ENCODE measurements at regions not wholly inside any gene's neighbourhood (a gene's known extent, or its start where the extent isn't known, plus 50 kb on each side); places are given as distances from the start of the nearest gene placed in this dataset.
"Not testable (repeated sequence)": the region's sequence is repeated elsewhere in the genome, so short reads cannot be mapped to it uniquely, and the experiment has no call there.

GRCh38 chr1:241447031-241447644 lies 72.4 kb downstream of the FH start:
- DNase-seq (ENCODE audit: low spot score): no peak

DNA sequence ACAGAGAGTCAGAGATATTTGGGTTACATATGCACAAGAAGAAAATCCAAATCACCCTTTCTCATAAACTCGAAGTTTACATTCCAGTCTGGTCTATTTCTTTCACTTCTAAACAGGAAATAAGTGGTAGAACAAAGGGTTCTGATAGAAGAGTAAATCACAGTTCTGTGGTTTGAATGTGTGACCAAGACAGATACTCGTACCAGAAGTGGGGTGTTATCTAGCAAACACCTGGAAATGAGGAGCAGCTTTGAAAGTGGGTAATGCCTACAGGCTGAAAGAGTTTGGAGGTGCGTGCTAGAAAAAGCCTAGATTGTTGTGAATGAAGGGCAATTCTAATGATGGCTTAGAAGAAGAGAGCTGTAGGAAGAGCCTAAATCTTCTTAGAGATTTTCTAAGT lies 74.7 kb downstream of the FH start:
- no peak for DNase-seq (ENCODE audit: low spot score)

DNA sequence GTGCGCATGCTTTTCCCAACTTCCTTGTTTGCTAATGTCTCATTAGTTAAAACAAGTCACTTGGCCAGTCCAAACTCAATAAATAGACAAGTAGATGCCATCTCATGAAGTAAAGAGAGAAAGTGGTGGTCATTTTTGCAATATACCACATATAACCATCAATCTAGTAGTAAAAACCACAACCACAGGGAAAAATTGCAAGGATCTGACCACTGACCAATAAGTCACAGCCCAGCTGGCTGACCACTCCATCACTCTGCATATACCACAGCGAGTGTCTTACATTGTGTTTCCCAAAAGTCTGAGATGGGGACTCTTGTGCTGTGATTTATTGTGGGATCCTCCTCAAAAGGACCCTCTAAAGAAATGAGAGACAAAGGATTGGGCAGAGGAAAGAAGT lies 76.0 kb downstream of the FH start:
- no peak for DNase-seq (ENCODE audit: low spot score)

DNA sequence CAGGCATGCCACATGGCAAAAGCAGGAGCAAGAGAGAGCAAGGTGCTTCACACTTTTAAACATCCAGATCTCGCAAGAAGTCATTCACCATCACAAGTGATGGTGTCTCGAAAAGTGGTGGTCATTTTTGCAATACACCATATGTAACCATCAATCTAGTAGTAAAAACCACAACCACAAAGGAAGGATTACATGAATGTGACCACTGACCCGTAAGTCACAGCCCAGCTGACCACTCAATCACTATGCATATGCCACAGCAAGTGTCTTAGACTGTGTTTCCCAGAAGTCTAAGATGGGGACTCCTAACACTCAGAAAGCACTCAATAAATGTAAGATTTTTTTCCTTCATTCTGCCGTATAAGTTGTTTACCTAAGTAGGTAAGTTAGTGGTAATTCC lies 76.9 kb downstream of the FH start:
- no peak for DNase-seq (ENCODE audit: low spot score)

- no peak for DNase-seq (ENCODE audit: low spot score)
Observed at GRCh38 chr1:241440904-241441303, 78.7 kb downstream of the FH start.

DNA sequence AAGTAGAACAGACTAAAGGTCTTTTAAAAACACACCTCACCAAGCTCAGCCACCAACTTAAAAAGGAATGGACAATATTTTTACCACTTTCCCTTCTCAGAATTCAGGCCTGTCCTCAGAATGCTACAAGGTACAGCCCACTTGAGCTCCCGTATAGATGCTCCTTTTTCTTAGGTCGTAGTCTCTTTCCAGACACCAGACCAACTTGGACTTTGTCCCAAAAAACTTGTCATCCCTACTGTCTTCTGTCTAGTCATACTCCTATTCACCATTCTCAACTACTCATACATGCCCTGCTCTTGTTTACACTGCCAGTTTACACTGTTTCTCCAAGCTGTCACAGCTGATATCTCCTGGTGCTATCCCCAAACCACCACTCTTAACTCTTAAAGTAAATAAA lies 80.9 kb downstream of the FH start:
- not testable (repeated sequence) for DNase-seq (ENCODE audit: low spot score)

GRCh38 chr1:241432241-241432640 lies 75.2 kb upstream of the RGS7 start:
- DNase-seq (ENCODE audit: low spot score): no peak

DNA sequence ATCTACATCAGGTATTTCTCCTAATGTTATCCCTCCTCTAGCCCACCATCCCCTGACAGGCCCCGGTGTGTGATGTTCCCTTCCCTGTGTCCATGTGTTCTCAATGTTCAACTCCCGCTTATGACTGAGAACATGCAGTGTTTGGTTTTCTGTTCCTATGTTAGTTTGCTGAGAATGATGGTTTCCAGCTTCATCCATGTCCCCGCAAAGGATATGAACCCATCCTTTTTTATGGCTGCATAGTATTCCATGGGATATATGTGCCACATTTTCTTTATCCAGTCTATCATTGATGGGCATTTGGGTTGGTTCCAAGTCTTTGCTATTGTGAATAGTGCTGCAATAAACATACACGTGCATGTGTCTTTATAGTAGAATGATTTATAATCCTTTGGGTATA lies 68.1 kb upstream of the RGS7 start:
- not testable (repeated sequence) for DNase-seq (ENCODE audit: low spot score)

GRCh38 chr1:241424480-241424971 lies 67.5 kb upstream of the RGS7 start:
- no peak for DNase-seq (ENCODE audit: low spot score)

GRCh38 chr1:241423541-241424479 lies 66.8 kb upstream of the RGS7 start:
- peak; percentile 10 for DNase-seq (ENCODE audit: low spot score)

GRCh38 chr1:241422470-241422869 lies 65.5 kb upstream of the RGS7 start:
- no peak for DNase-seq (ENCODE audit: low spot score)

DNA sequence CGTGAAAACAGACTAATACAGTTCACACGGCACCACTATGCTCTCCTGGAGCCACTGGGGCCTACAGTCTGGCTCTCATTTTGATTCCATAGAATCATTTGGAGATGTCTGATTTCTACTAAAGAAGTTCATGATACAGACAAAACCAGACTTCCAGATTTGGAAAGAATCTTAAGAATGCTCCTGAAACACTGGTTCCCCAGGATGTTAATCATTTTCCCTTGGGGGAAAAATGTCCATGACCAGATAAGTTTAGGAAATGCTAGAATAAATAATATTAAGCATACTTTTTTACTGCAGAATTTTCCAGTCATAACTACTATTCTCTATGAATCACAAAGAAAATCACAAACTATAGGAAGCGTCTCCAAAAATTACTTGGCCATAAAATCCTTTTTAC lies 63.0 kb upstream of the RGS7 start:
- DNase-seq (ENCODE audit: low spot score): no peak

- no peak for DNase-seq (ENCODE audit: low spot score)
Observed at GRCh38 chr1:241417258-241417657, 60.3 kb upstream of the RGS7 start.

- DNase-seq (ENCODE audit: low spot score): no peak
Observed at GRCh38 chr1:241413974-241414373, 57.0 kb upstream of the RGS7 start.

- peak; percentile 33 for DNase-seq (ENCODE audit: low spot score)
Observed at GRCh38 chr1:241413386-241413785, 56.4 kb upstream of the RGS7 start.

GRCh38 chr1:241412646-241413045 lies 55.6 kb upstream of the RGS7 start:
- DNase-seq (ENCODE audit: low spot score): no peak

DNA sequence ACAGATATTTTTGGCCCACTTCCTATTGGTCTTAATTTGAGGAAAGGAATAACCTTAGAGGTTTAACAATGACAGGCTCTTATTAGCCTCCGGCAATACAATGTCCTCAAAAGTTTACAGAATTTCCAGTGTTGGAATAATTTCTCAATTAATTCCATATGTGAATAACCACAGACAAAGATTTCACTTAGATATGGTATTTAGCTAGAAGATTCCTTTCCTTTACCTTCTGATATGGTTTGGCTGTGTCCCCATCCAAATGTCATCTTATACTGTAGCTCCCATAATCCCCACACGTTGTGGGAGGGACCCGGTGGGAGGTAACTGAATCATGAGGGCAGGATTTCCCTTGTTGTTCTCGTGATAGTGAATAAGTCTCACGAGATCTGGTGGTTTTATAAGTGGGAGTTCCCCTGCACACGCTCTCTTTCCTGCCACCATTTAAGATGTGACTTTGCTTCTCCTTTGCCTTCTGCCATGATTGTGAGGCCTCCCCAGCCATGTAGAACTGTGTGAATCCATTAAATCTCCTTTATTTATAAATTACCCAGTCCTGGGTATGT lies 54.9 kb upstream of the RGS7 start:
- no peak for DNase-seq (ENCODE audit: low spot score)

DNA sequence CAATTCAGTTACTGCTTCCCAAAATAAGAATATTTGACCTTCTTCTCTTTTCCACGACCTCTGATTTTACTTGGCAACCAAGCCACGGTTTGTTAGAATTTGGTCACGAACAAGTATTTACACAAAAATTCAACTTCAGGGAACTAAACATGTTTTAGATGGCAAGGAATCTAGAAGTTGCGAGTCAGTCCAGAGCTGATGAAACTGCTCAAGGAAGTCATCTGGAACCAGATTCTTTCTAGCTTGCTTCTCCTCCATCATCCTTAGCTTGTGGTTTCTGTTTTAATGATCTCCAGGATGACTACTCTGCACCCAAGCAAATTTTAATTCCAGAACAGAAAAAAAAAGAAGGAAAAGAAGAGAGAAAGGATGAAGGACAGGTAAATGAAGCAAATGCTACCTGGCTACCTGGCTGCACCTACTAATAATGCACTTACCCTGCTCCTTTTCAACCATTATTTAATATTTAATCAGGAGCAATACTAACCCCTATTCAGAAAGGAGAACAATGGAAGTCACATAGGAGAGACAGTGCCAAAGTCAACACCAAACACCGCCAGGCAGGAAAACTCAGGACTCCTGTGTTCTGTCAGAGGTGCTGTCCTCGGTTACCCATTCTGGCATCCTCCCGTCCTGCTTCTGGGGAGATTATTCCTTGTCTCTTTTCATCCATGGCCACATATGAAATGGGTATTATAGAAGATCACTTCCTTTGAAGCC lies 54.2 kb upstream of the RGS7 start:
- no peak for DNase-seq (ENCODE audit: low spot score)

- DNase-seq (ENCODE audit: low spot score): no peak
Observed at GRCh38 chr1:241408170-241408569, 51.2 kb upstream of the RGS7 start.

Measured in activated CD4-positive, alpha-beta T cell treated with anti-CD3 and anti-CD28 coated beads, Interleukin-2, Interleukin-4, amounts not matched to agents 100 ng/mL and 50 ng/mL, durations not matched to agents 16 hours and 8 hours (primary cell).